Endothelial cell (in vitro differentiated cells): ENCODE measurements at regions not wholly inside any gene's neighbourhood (a gene's known extent, or its start where the extent isn't known, plus 50 kb on each side); places are given as distances from the start of the nearest gene placed in this dataset.

ENCODE experiments used
- DNase-seq: peaks from one replicate; pipeline ENCODE4 v3.0.0; 2021; ENCODE audit warnings: low spot score
- H3K27ac Mint-ChIP-seq: one replicate; pipeline ENCODE4 v1.8.0; 2021; ENCODE audit warnings: mixed read lengths, inconsistent platforms; ENCODE audit not compliant: unreplicated experiment
- H3K27me3 Mint-ChIP-seq: one replicate; pipeline ENCODE4 v1.8.0; 2021; ENCODE audit warnings: mild to moderate bottlenecking, moderate library complexity, mixed read lengths, inconsistent platforms; ENCODE audit not compliant: unreplicated experiment
- H3K36me3 Mint-ChIP-seq: one replicate; pipeline ENCODE4 v1.8.0; 2021; ENCODE audit warnings: mild to moderate bottlenecking, low read depth, mixed read lengths, inconsistent platforms; ENCODE audit not compliant: unreplicated experiment
- H3K4me1 Mint-ChIP-seq: one replicate; pipeline ENCODE4 v1.8.0; 2021; ENCODE audit warnings: mild to moderate bottlenecking, mixed read lengths, inconsistent platforms; ENCODE audit not compliant: unreplicated experiment
- H3K4me3 Mint-ChIP-seq: one replicate; pipeline ENCODE4 v1.8.0; 2021; ENCODE audit warnings: mild to moderate bottlenecking, mixed read lengths, inconsistent platforms; ENCODE audit not compliant: unreplicated experiment
- H3K9me3 Mint-ChIP-seq: one replicate; pipeline ENCODE4 v1.8.0; 2021; ENCODE audit warnings: mixed read lengths, inconsistent platforms; ENCODE audit not compliant: unreplicated experiment
- CTCF ChIP-seq: fragments of 200-600 bp; sonication (generic); IDR thresholded peaks from one replicate; pipeline ENCODE4 v1.5.0; 2021; ENCODE audit warnings: antibody characterized with exemption; ENCODE audit not compliant: unreplicated experiment

DNA sequence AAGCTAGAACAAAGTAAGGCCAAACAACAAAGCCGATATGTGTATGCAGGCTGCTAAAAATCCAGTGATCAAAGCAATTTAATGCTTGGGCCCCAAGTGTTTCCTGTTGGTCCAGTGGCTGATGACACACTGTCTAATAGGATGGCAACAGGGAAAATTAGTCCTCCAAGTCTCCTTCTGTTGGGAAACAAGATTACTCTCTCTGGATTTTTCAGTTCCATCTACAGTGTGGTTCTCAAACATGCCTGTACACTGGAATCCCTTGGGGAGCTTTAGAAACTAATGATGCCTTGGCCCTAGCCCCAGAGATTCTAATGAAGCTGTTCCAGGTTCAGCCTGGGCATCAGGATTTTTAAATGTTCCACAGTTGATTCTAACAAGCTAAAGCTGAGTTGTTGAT is 198.7 kb downstream of the AHR start:
- no peaks in the 10 kb centered on the region for H3K9me3 Mint-ChIP-seq
- H3K4me1 Mint-ChIP-seq: no peaks in the 10 kb centered on the region
- no peaks in the 10 kb centered on the region for H3K36me3 Mint-ChIP-seq
- no peaks in the 10 kb centered on the region for H3K27me3 Mint-ChIP-seq
- H3K27ac Mint-ChIP-seq: no peak overlapping the region
- no peak overlapping the region for H3K4me3 Mint-ChIP-seq
- DNase-seq: no peak
- no peak for TF ChIP-seq CTCF

GRCh38 chr7:17497549-17498167 is 199.2 kb downstream of the AHR start:
- Mint-ChIP-seq H3K36me3 (no peaks in the 10 kb centered on the region), H3K27me3 (no peaks in the 10 kb centered on the region), H3K4me1 (no peaks in the 10 kb centered on the region), H3K9me3 (no peaks in the 10 kb centered on the region), H3K27ac (no peak overlapping the region), H3K4me3 (no peak overlapping the region)
- no peak for DNase-seq
- TF ChIP-seq CTCF: no peak

DNA sequence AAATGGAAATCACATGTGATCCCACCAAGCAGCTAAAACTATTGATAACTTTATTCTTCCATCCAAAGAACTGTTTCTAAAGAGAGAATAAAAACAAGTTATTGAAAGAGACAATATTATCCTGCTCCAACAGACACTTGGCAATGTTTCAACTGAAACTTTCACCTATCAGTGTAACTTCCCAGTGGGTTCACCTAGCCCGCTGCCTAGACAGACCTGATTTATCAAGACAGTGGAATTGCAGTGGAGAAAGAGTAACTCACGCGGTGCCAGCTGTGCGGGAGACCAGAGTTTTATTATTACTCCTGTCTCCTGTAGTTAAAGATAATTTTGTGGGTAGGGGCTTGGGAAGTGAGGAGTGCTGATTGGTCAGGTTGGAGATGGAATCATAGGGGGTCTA is 199.8 kb downstream of the AHR start:
- TF ChIP-seq CTCF: no peak
- no peaks in the 10 kb centered on the region for H3K4me1 Mint-ChIP-seq
- no peak overlapping the region for H3K4me3 Mint-ChIP-seq
- no peak overlapping the region for H3K27ac Mint-ChIP-seq
- H3K36me3 Mint-ChIP-seq: no peaks in the 10 kb centered on the region
- no peaks in the 10 kb centered on the region for H3K9me3 Mint-ChIP-seq
- DNase-seq: no peak
- no peaks in the 10 kb centered on the region for H3K27me3 Mint-ChIP-seq

- H3K27me3 Mint-ChIP-seq: no peaks in the 10 kb centered on the region
- no peak for TF ChIP-seq CTCF
- no peak for DNase-seq
- H3K36me3 Mint-ChIP-seq: no peaks in the 10 kb centered on the region
- no peak overlapping the region for H3K4me3 Mint-ChIP-seq
- no peaks in the 10 kb centered on the region for H3K4me1 Mint-ChIP-seq
- H3K9me3 Mint-ChIP-seq: no peaks in the 10 kb centered on the region
- H3K27ac Mint-ChIP-seq: no peak overlapping the region
These were observed 202.3 kb downstream of the AHR start for GRCh38 chr7:17500736-17501135.

DNA sequence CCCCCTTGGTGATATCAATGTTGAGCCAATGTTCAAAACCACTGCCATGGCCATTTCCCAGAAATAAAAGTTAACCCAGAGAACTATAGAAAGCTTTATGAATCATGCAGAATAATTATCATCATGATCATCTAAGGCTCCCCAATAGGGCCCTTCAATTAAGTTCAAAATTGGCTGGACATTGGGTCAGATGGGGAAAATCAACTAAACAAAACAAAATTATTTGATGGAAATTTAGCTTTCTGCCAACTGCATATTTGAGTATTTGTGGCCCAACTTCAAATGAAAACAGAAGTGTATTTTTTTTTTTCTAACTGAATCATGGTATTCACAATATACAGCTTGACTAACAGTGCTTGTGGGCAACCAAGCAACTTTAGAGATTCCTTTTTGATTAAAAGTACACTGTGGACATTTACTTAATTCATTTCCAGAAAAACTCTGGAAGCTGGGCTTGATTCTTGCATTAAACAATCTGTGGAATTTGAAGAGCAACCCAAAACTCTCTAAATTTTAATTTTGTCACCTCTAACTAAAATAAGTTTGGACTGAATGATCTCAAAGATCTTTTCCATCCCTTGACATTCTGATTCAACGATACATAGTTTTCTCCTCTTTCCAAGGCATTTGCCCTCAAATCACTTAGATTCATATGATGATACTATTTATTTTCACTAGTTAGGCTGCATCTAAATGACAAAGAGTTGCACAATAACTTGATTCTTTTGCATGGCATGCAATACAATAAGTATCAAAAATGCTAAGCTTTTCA is 203.2 kb downstream of the AHR start:
- Mint-ChIP-seq H3K36me3 (no peaks in the 10 kb centered on the region), H3K4me1 (no peaks in the 10 kb centered on the region), H3K4me3 (no peak overlapping the region), H3K27me3 (no peaks in the 10 kb centered on the region), H3K27ac (no peak overlapping the region), H3K9me3 (no peaks in the 10 kb centered on the region)
- DNase-seq: no peak
- no peak for TF ChIP-seq CTCF
